ENCODE measurements at regions not wholly inside any gene's neighbourhood (a gene's known extent, or its start where the extent isn't known, plus 50 kb on each side); places are given as distances from the start of the nearest gene placed in this dataset.

DNA sequence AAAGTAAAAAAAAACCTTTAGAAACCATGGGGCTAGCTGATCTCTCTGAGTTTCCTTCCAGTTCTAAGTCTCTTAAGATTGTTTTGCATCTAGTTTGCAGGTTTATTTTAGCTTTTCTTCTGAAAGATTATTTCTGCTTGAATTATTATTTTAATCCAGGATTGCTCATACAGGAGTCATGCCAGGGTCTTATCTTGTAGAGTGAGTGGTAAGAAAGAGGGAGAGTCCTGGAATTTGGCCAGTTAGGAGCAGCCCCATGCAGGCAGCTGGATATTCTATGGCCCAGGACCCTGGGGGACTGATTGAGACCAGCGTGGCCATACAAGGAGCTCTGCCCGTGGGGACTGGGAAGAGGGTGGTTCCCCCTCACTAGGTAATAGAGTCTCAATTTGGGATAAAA, 178.9 kb upstream of the HEY2 start:
- H3K18ac ChIP-seq (ENCODE audit: low read length) = no peak overlapping the region
- no peaks in the 10 kb centered on the region for H3K79me1 ChIP-seq (ENCODE audit: low read length)
- no CpG with 5 or more reads among the region's 2 CpGs for WGBS (ENCODE audit: extremely low coverage, insufficient coverage, low lambda C conversion rate)
- H3K4me2 ChIP-seq (ENCODE audit: low read length) = no peak overlapping the region
- H3K79me2 ChIP-seq (ENCODE audit: control insufficient read depth, insufficient read depth, low read length) = no peaks in the 10 kb centered on the region
- no peaks in the 10 kb centered on the region for H3K36me3 ChIP-seq (ENCODE audit: control insufficient read depth, insufficient read depth, low read length)
- H3K27me3 ChIP-seq (ENCODE audit: insufficient read depth, low read length, poor library complexity) = no peaks in the 10 kb centered on the region
- no peak overlapping the region for H3K4ac ChIP-seq (ENCODE audit: low read depth, low read length)
- H3K4me1 ChIP-seq (ENCODE audit: control insufficient read depth, low read depth, low read length) = peaks cover 2% of the 10 kb centered on the region
- H4K5ac ChIP-seq (ENCODE audit: low read length) = no peak overlapping the region
- no peak overlapping the region for H2BK5ac ChIP-seq (ENCODE audit: low read length)
- no peak overlapping the region for H3K27ac ChIP-seq (ENCODE audit: low read depth, low read length)
- no peak overlapping the region for H3K9ac ChIP-seq (ENCODE audit: low read length)
- H2AK5ac ChIP-seq (ENCODE audit: low read length) = no peak overlapping the region
- no peak overlapping the region for H4K8ac ChIP-seq (ENCODE audit: low read depth, low read length)
- H2BK15ac ChIP-seq (replicated peaks; ENCODE audit: low read depth) = no peak overlapping the region
- no peak for DNase-seq
- no peak overlapping the region for H3K4me3 ChIP-seq (ENCODE audit: low read length)
- no peak overlapping the region for H2BK120ac ChIP-seq (ENCODE audit: low read depth, low read length)
- no peak overlapping the region for H3K56ac ChIP-seq (ENCODE audit: low read length)
- H3K23ac ChIP-seq (ENCODE audit: low read length) = no peak overlapping the region

DNA sequence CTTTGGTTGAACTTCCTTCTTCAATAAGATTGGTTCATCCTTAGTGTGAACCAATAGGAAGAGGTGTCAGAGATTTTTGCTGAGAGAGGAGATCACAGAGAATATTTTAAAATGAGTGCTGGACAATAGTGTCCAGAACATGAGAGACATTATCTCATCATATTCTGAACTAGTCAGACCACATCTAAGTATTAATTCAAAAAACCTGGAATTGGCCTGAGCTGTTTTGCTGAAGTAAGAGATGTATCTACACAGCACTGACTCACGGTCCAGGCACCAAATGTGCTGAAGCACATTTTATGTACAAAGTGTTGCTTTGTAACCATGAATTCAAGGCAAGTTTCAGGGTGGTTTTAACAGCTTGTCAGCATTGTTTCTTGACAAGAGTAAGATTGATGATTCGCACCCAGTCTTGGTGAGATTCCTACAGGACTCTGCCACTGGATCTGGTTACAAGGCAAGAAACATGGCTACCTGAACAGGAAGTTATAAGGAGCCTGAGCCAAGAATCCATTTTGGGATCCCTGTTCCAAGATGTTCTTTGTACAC, 178.2 kb upstream of the HEY2 start:
- Histone ChIP-seq H3K27me3 (ENCODE audit: insufficient read depth, low read length, poor library complexity) (no peaks in the 10 kb centered on the region), H2BK5ac (ENCODE audit: low read length) (no peak overlapping the region), H3K56ac (ENCODE audit: low read length) (no peak overlapping the region), H3K4me1 (ENCODE audit: control insufficient read depth, low read depth, low read length) (peaks cover 2% of the 10 kb centered on the region), H3K4me3 (ENCODE audit: low read length) (no peak overlapping the region), H3K27ac (ENCODE audit: low read depth, low read length) (no peak overlapping the region), H3K4ac (ENCODE audit: low read depth, low read length) (no peak overlapping the region), H3K9ac (ENCODE audit: low read length) (no peak overlapping the region), H3K23ac (ENCODE audit: low read length) (no peak overlapping the region), H2AK5ac (ENCODE audit: low read length) (no peak overlapping the region), H3K4me2 (ENCODE audit: low read length) (no peak overlapping the region), H3K36me3 (ENCODE audit: control insufficient read depth, insufficient read depth, low read length) (no peaks in the 10 kb centered on the region), H3K79me2 (ENCODE audit: control insufficient read depth, insufficient read depth, low read length) (no peaks in the 10 kb centered on the region), H2BK15ac (replicated peaks; ENCODE audit: low read depth) (no peak overlapping the region), H4K8ac (ENCODE audit: low read depth, low read length) (no peak overlapping the region), H2BK120ac (ENCODE audit: low read depth, low read length) (no peak overlapping the region), H3K18ac (ENCODE audit: low read length) (no peak overlapping the region), H4K5ac (ENCODE audit: low read length) (no peak overlapping the region), H3K79me1 (ENCODE audit: low read length) (no peaks in the 10 kb centered on the region)
- no peak for DNase-seq
- WGBS (ENCODE audit: extremely low coverage, insufficient coverage, low lambda C conversion rate) = no CpG with 5 or more reads among the region's 2 CpGs

DNA sequence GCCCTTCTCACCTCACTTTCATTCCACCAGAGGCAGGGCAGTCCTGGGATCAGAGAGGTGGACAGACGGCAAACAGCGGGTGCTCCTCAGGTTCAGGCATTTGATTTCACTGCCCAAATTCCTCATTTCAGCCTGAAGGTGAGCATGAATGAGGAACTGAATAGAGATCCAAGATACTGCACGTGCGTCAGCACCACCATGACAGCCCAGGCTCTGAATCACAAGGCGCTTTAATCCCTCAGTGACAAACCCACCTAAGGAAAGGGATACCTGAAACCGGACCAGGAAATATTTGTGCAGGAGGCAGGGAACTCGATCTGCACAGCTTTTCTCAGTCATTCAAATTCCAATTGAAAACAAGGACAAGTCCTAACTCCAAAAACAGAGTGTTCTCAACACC, 174.8 kb upstream of the HEY2 start:
- H4K8ac ChIP-seq (ENCODE audit: low read depth, low read length) = no peak overlapping the region
- H3K18ac ChIP-seq (ENCODE audit: low read length) = no peak overlapping the region
- WGBS (ENCODE audit: extremely low coverage, insufficient coverage, low lambda C conversion rate) = no CpG with 5 or more reads among the region's 7 CpGs
- H3K4me2 ChIP-seq (ENCODE audit: low read length) = no peak overlapping the region
- no peak overlapping the region for H2BK15ac ChIP-seq (replicated peaks; ENCODE audit: low read depth)
- H4K5ac ChIP-seq (ENCODE audit: low read length) = no peak overlapping the region
- H2BK120ac ChIP-seq (ENCODE audit: low read depth, low read length) = no peak overlapping the region
- H3K79me2 ChIP-seq (ENCODE audit: control insufficient read depth, insufficient read depth, low read length) = no peaks in the 10 kb centered on the region
- no peak overlapping the region for H3K4ac ChIP-seq (ENCODE audit: low read depth, low read length)
- no peak overlapping the region for H2BK5ac ChIP-seq (ENCODE audit: low read length)
- H3K9ac ChIP-seq (ENCODE audit: low read length) = no peak overlapping the region
- H3K4me1 ChIP-seq (ENCODE audit: control insufficient read depth, low read depth, low read length) = no peaks in the 10 kb centered on the region
- H3K27ac ChIP-seq (ENCODE audit: low read depth, low read length) = no peak overlapping the region
- no peak overlapping the region for H2AK5ac ChIP-seq (ENCODE audit: low read length)
- no peak overlapping the region for H3K56ac ChIP-seq (ENCODE audit: low read length)
- no peaks in the 10 kb centered on the region for H3K36me3 ChIP-seq (ENCODE audit: control insufficient read depth, insufficient read depth, low read length)
- no peak overlapping the region for H3K4me3 ChIP-seq (ENCODE audit: low read length)
- no peak for DNase-seq
- no peak overlapping the region for H3K23ac ChIP-seq (ENCODE audit: low read length)
- H3K79me1 ChIP-seq (ENCODE audit: low read length) = no peaks in the 10 kb centered on the region
- no peaks in the 10 kb centered on the region for H3K27me3 ChIP-seq (ENCODE audit: insufficient read depth, low read length, poor library complexity)

DNA sequence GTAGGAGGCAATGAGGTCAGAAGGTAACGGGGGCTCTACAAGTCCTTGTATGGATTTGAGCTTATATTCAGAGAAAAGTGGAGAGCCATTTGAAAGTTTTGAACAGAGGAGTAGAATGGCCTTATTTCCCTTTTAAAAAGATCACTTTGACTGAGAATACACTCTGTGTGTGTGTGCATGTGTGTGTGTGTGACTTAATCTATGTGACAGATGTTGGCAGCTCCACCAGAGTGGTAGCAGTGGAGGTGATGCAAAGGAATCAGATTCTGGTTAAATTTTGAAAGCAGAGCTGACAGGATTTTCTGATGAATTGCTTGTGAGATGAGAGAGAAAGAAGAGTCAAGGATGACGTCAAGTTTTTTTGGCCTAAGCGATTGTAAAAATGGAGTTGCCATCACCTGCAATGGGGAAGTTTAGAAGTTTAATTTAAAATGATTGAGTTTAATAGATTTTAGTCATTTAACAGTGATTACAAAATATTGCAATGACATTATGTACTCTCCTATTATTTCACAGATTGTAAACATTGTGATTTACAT, 172.2 kb upstream of the HEY2 start:
- Histone ChIP-seq H2AK5ac (ENCODE audit: low read length) (no peak overlapping the region), H4K5ac (ENCODE audit: low read length) (no peak overlapping the region), H4K8ac (ENCODE audit: low read depth, low read length) (peak overlapping the region; percentile 13), H2BK120ac (ENCODE audit: low read depth, low read length) (no peak overlapping the region), H3K18ac (ENCODE audit: low read length) (no peak overlapping the region), H3K27ac (ENCODE audit: low read depth, low read length) (no peak overlapping the region), H2BK15ac (replicated peaks; ENCODE audit: low read depth) (no peak overlapping the region), H3K27me3 (ENCODE audit: insufficient read depth, low read length, poor library complexity) (no peaks in the 10 kb centered on the region), H3K4me1 (ENCODE audit: control insufficient read depth, low read depth, low read length) (no peaks in the 10 kb centered on the region), H3K36me3 (ENCODE audit: control insufficient read depth, insufficient read depth, low read length) (no peaks in the 10 kb centered on the region), H3K79me2 (ENCODE audit: control insufficient read depth, insufficient read depth, low read length) (no peaks in the 10 kb centered on the region), H3K4me2 (ENCODE audit: low read length) (no peak overlapping the region), H3K23ac (ENCODE audit: low read length) (no peak overlapping the region), H3K4me3 (ENCODE audit: low read length) (no peak overlapping the region), H2BK5ac (ENCODE audit: low read length) (no peak overlapping the region), H3K4ac (ENCODE audit: low read depth, low read length) (no peak overlapping the region), H3K79me1 (ENCODE audit: low read length) (no peaks in the 10 kb centered on the region), H3K56ac (ENCODE audit: low read length) (no peak overlapping the region), H3K9ac (ENCODE audit: low read length) (no peak overlapping the region)
- no peak for DNase-seq
- no CpG with 5 or more reads among the region's 3 CpGs for WGBS (ENCODE audit: extremely low coverage, insufficient coverage, low lambda C conversion rate)

DNA sequence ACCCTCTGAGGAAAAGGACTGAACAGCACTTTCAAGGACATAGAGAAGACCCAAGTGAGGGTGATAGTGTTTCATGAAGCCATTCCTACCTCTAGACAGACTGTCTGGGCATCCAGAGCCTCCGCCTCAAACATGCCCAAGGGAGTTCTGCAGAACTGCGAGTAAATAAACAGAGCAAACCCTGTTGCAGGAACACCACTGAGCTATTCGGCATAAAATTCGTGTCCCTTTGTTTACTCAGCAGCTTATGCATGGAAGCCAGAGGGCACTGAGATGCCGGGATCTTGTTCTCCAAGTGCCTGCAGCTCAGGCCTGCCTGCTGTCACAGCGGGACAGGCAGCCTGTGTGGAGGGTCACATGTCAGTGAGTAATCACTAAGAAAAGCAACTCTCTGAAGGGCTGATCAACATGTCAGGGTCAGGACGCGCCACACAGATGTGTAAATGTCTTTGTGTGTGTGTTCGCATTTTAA, 164.9 kb upstream of the HEY2 start:
- Histone ChIP-seq H3K56ac (ENCODE audit: low read length) (no peak overlapping the region), H3K4me3 (ENCODE audit: low read length) (no peak overlapping the region), H2AK5ac (ENCODE audit: low read length) (no peak overlapping the region), H2BK120ac (ENCODE audit: low read depth, low read length) (no peak overlapping the region), H3K18ac (ENCODE audit: low read length) (no peak overlapping the region), H3K4me1 (ENCODE audit: control insufficient read depth, low read depth, low read length) (peaks cover 11% of the 10 kb centered on the region), H3K36me3 (ENCODE audit: control insufficient read depth, insufficient read depth, low read length) (no peaks in the 10 kb centered on the region), H3K27ac (ENCODE audit: low read depth, low read length) (peak overlapping the region; percentile 28), H3K27me3 (ENCODE audit: insufficient read depth, low read length, poor library complexity) (no peaks in the 10 kb centered on the region), H3K4me2 (ENCODE audit: low read length) (no peak overlapping the region), H3K4ac (ENCODE audit: low read depth, low read length) (no peak overlapping the region), H4K8ac (ENCODE audit: low read depth, low read length) (no peak overlapping the region), H3K79me2 (ENCODE audit: control insufficient read depth, insufficient read depth, low read length) (no peaks in the 10 kb centered on the region), H2BK15ac (replicated peaks; ENCODE audit: low read depth) (no peak overlapping the region), H3K9ac (ENCODE audit: low read length) (no peak overlapping the region), H4K5ac (ENCODE audit: low read length) (no peak overlapping the region), H3K23ac (ENCODE audit: low read length) (no peak overlapping the region), H2BK5ac (ENCODE audit: low read length) (no peak overlapping the region), H3K79me1 (ENCODE audit: low read length) (no peaks in the 10 kb centered on the region)
- DNase-seq = peak; percentile 97
- WGBS (ENCODE audit: extremely low coverage, insufficient coverage, low lambda C conversion rate) = no CpG with 5 or more reads among the region's 9 CpGs

DNA sequence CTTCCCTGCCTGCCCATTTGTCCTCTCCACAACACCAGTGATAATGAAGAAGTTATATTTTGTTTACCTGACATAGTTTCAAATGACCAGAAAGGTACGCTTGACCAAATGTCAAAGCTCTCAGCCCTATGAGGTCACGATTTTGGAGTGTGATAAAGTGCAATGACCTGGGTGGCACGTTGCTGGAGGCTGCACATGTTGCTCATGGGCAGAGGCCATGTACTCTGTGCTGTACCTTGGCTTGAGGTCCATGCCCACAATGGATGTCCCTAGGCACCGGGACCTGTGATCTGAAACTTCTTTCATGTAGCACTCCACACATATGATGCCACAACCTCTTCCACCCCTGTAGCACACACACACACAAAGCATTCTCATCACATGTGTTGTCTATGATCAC, 164.0 kb upstream of the HEY2 start:
- H3K4me2 ChIP-seq (ENCODE audit: low read length) = no peak overlapping the region
- H4K8ac ChIP-seq (ENCODE audit: low read depth, low read length) = no peak overlapping the region
- no peak overlapping the region for H2BK5ac ChIP-seq (ENCODE audit: low read length)
- peaks cover 11% of the 10 kb centered on the region for H3K4me1 ChIP-seq (ENCODE audit: control insufficient read depth, low read depth, low read length)
- no peak overlapping the region for H3K27ac ChIP-seq (ENCODE audit: low read depth, low read length)
- H3K4ac ChIP-seq (ENCODE audit: low read depth, low read length) = no peak overlapping the region
- H3K23ac ChIP-seq (ENCODE audit: low read length) = no peak overlapping the region
- no peaks in the 10 kb centered on the region for H3K27me3 ChIP-seq (ENCODE audit: insufficient read depth, low read length, poor library complexity)
- H3K79me1 ChIP-seq (ENCODE audit: low read length) = no peaks in the 10 kb centered on the region
- no peaks in the 10 kb centered on the region for H3K79me2 ChIP-seq (ENCODE audit: control insufficient read depth, insufficient read depth, low read length)
- H3K56ac ChIP-seq (ENCODE audit: low read length) = peak overlapping the region; percentile 17
- no peak overlapping the region for H3K9ac ChIP-seq (ENCODE audit: low read length)
- no peak overlapping the region for H4K5ac ChIP-seq (ENCODE audit: low read length)
- no peak overlapping the region for H2BK15ac ChIP-seq (replicated peaks; ENCODE audit: low read depth)
- no CpG with 5 or more reads among the region's 4 CpGs for WGBS (ENCODE audit: extremely low coverage, insufficient coverage, low lambda C conversion rate)
- H3K36me3 ChIP-seq (ENCODE audit: control insufficient read depth, insufficient read depth, low read length) = no peaks in the 10 kb centered on the region
- H3K18ac ChIP-seq (ENCODE audit: low read length) = no peak overlapping the region
- H2BK120ac ChIP-seq (ENCODE audit: low read depth, low read length) = no peak overlapping the region
- no peak overlapping the region for H3K4me3 ChIP-seq (ENCODE audit: low read length)
- peak overlapping the region; percentile 21 for H2AK5ac ChIP-seq (ENCODE audit: low read length)
- no peak for DNase-seq
